CD4-positive, alpha-beta T cell (primary cell): ENCODE measurements at regions not wholly inside any gene's neighbourhood (a gene's known extent, or its start where the extent isn't known, plus 50 kb on each side); places are given as distances from the start of the nearest gene placed in this dataset.

ENCODE experiments used
- ATAC-seq: fragments of 200-7000 bp; cut with Tn5 transposase; one replicate; pipeline ENCODE4 v1.10.0; 2022; ENCODE audit warnings: mild to moderate bottlenecking; ENCODE audit not compliant: poor library complexity
- CTCF ChIA-PET: fragments of 350-600 bp; sonication (Branson Sonifier 250); formaldehyde crosslinking; loops from one replicate; lab custom pipeline; 2021; ENCODE audit warnings: antibody characterized with exemption, inconsistent platforms; lab: Charles Lee
- POLR2A ChIA-PET: fragments of 350-600 bp; sonication (Branson Sonifier 250); formaldehyde crosslinking; loops from one replicate; lab custom pipeline; 2021; ENCODE audit warnings: antibody characterized with exemption, inconsistent platforms; lab: Charles Lee
- DNase-seq, 14 experiments: peaks; one replicate each; pipeline ENCODE4 v3.0.0-alpha.2; 2013 to 2020; ENCODE audit warnings: mixed read lengths in 2 of 14
- H3K27ac ChIP-seq, 2 donors: one replicate each; pipeline versions ENCODE4 v1.5.1 to v1.7.0; 2013; ENCODE audit warnings: low read length in 2 of 2, low read depth in 1 of 2, mild to moderate bottlenecking in 1 of 2
- H3K27me3 ChIP-seq, 2 experiments: 1 replicate in 1 of 2; 2 replicates in 1 of 2; pipeline versions ENCODE4 v1.6.1 to v1.7.0; 2013; ENCODE audit warnings: low read length in 2 of 2, control low read depth in 1 of 2, mild to moderate bottlenecking in 1 of 2, moderate library complexity in 1 of 2; ENCODE audit not compliant: insufficient read depth in 2 of 2, control insufficient read depth in 1 of 2
- H3K36me3 ChIP-seq: one replicate; pipeline ENCODE4 v1.6.1; 2013; ENCODE audit warnings: low read length, control low read depth; ENCODE audit not compliant: insufficient read depth
- H3K4me1 ChIP-seq: one replicate; pipeline ENCODE4 v1.6.1; 2013; ENCODE audit warnings: low read length, control low read depth; ENCODE audit not compliant: insufficient read depth
- H3K4me3 ChIP-seq: one replicate; pipeline ENCODE4 v1.5.1; 2013; ENCODE audit warnings: mild to moderate bottlenecking, low read length, moderate library complexity
- H3K9me3 ChIP-seq, 2 experiments: 1 replicate in 1 of 2; 2 replicates in 1 of 2; pipeline versions ENCODE4 v1.6.1 to v1.7.0; 2013; ENCODE audit warnings: low read length in 2 of 2, mild to moderate bottlenecking in 2 of 2, control low read depth in 1 of 2, moderate library complexity in 1 of 2; ENCODE audit not compliant: control insufficient read depth in 1 of 2, insufficient read depth in 1 of 2
- H3K27ac Mint-ChIP-seq: one replicate; pipeline ENCODE4 v1.8.0; 2020; ENCODE audit warnings: mixed read lengths
- H3K27me3 Mint-ChIP-seq: one replicate; pipeline ENCODE4 v1.8.0; 2021; ENCODE audit warnings: mixed read lengths
- H3K36me3 Mint-ChIP-seq: one replicate; pipeline ENCODE4 v1.8.0; 2021; ENCODE audit warnings: low read depth, mixed read lengths
- H3K4me1 Mint-ChIP-seq: one replicate; pipeline ENCODE4 v1.8.0; 2021; ENCODE audit warnings: low read depth, mixed read lengths
- H3K4me3 Mint-ChIP-seq: one replicate; pipeline ENCODE4 v1.8.0; 2020; ENCODE audit warnings: mild to moderate bottlenecking, mixed read lengths
- H3K9me3 Mint-ChIP-seq: one replicate; pipeline ENCODE4 v1.8.0; 2020; ENCODE audit warnings: mixed read lengths
- intact Hi-C, 2 experiments: fragments of 100-400 bp; cut with DNase I in 1 of 2; cut with micrococcal nuclease in 1 of 2; formaldehyde crosslinking; loops; one replicate each; pipeline versions ENCODE4 v1.15.1 to v1.9.0; 2023 to 2025; cut with DNase I, micrococcal nuclease
- TF ChIP-seq, protein P1 (sequence below): fragments of 200-600 bp; IDR thresholded peaks from one replicate; pipeline ENCODE4 v1.8.0; 2022; ENCODE audit warnings: antibody characterized with exemption, mild to moderate bottlenecking

DNA sequence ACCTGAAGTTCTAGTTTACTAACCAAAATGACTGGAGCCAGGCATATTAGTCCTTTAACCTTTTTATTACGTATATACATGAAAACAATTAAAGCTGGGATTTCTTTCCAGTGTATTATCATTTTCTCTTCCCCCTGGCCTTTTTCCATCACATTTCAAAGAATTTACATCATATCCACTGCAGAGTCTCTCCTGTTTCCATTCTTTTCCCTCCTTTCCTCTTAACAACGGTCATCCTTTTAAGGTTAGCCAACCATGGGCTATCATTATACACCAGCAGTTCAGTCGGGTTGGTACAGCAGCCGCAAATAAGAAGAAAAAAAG, 104.6 kb downstream of the TFAP2A start:
- ChIA-PET POLR2A (no interaction called here), CTCF (no interaction called here)
- no peaks in the 10 kb centered on the region for H3K36me3 Mint-ChIP-seq
- H3K4me3 Mint-ChIP-seq, result no peak overlapping the region
- ATAC-seq, result no peak
- Histone ChIP-seq H3K27ac (no peak overlapping the region), H3K4me3 (no peak overlapping the region), H3K4me1 (no peaks in the 10 kb centered on the region), H3K27me3 (no peaks in the 10 kb centered on the region), H3K9me3 (peaks cover 0 to 6% of the 10 kb centered on the region in 2 experiments), H3K36me3 (no peaks in the 10 kb centered on the region)
- H3K27ac Mint-ChIP-seq, result no peak overlapping the region
- no peak for DNase-seq
- TF ChIP-seq, protein P1, sequence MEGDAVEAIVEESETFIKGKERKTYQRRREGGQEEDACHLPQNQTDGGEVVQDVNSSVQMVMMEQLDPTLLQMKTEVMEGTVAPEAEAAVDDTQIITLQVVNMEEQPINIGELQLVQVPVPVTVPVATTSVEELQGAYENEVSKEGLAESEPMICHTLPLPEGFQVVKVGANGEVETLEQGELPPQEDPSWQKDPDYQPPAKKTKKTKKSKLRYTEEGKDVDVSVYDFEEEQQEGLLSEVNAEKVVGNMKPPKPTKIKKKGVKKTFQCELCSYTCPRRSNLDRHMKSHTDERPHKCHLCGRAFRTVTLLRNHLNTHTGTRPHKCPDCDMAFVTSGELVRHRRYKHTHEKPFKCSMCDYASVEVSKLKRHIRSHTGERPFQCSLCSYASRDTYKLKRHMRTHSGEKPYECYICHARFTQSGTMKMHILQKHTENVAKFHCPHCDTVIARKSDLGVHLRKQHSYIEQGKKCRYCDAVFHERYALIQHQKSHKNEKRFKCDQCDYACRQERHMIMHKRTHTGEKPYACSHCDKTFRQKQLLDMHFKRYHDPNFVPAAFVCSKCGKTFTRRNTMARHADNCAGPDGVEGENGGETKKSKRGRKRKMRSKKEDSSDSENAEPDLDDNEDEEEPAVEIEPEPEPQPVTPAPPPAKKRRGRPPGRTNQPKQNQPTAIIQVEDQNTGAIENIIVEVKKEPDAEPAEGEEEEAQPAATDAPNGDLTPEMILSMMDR, result no peak
- peaks cover 9% of the 10 kb centered on the region for H3K27me3 Mint-ChIP-seq
- intact Hi-C loops, result no loop called here
- H3K4me1 Mint-ChIP-seq, result no peaks in the 10 kb centered on the region
- no peaks in the 10 kb centered on the region for H3K9me3 Mint-ChIP-seq

DNA sequence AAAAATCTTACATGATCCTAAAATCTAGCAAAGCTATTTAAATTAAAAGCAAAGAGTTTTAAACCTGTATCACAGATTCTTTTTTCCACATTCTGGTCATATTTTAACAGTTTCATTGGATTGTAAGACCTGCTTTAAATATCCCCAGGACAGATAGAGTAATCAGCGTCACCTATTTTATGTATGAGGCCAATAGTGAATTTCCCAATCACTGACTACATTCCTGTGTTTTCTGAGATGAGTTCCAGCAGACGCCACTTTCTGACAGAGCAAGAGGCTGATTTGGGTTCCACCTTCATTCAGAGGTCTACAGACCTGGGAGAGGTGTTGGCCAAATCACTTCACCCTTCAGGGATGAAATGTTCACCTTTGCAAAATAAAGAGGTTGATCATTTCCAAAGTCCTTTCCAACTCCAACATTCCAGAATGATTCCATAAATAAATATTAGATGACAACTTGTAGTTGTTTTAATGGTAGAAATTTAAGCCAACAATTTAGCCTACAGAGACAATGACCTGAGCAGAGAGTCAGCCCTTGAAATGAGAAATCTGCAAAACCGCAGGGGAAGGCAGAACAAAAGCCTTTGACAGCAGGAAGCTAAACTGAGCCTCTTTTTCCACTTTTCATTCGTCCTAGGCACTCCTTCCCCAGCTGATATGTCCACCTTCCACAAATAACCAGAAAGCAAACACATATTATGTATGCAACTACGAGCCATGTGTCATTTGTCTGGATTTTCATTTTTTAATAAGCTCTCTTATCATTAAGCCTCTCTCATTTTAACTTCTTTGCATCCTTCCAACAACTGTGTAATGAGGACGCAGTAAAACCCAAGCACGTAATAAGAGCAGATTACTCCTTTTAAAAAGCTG, 105.2 kb downstream of the TFAP2A start:
- TF ChIP-seq, protein P1, result no peak
- DNase-seq (no peak), ATAC-seq (no peak)
- CTCF ChIA-PET, result no interaction called here
- Mint-ChIP-seq H3K9me3 (no peaks in the 10 kb centered on the region), H3K27ac (no peak overlapping the region), H3K36me3 (no peaks in the 10 kb centered on the region), H3K4me3 (no peak overlapping the region), H3K27me3 (peaks cover 9% of the 10 kb centered on the region), H3K4me1 (no peaks in the 10 kb centered on the region)
- Histone ChIP-seq H3K4me1 (no peaks in the 10 kb centered on the region), H3K4me3 (no peak overlapping the region), H3K9me3 (peaks cover 0 to 6% of the 10 kb centered on the region in 2 experiments), H3K27me3 (no peaks in the 10 kb centered on the region), H3K36me3 (no peaks in the 10 kb centered on the region), H3K27ac (no peak overlapping the region)
- POLR2A ChIA-PET, result no interaction called here
- intact Hi-C loops, result no loop called here

DNA sequence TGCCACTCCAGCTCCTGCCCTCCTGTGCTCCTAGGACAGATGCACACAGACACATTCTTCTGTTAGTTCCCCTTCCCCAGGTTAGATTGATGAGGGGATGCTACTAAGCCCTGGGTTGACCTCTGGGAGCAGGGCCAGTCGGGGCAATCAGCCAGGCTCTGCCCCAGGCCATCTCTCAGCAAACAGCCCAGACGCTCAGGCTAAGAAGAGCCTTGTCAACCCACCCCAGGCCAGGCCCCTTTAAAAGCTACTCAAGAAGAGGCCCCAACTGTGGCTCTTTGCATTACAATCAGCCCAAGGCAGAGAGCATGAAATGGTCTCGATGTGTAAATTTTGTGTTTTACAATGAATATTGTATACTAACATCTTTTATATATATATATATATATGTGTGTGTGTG, 107.4 kb downstream of the TFAP2A start:
- no peak overlapping the region for H3K4me3 Mint-ChIP-seq
- ChIA-PET CTCF (no interaction called here), POLR2A (no interaction called here)
- H3K36me3 Mint-ChIP-seq, result no peaks in the 10 kb centered on the region
- Histone ChIP-seq H3K4me3 (no peak overlapping the region), H3K4me1 (no peaks in the 10 kb centered on the region), H3K27me3 (no peaks in the 10 kb centered on the region), H3K27ac (no peak overlapping the region), H3K9me3 (peaks cover 0 to 6% of the 10 kb centered on the region in 2 experiments), H3K36me3 (no peaks in the 10 kb centered on the region)
- TF ChIP-seq, protein P1, result no peak
- H3K27me3 Mint-ChIP-seq, result peaks cover 9% of the 10 kb centered on the region
- no peak for DNase-seq
- no peak overlapping the region for H3K27ac Mint-ChIP-seq
- no peaks in the 10 kb centered on the region for H3K4me1 Mint-ChIP-seq
- no peaks in the 10 kb centered on the region for H3K9me3 Mint-ChIP-seq
- intact Hi-C loops, result no loop called here
- ATAC-seq, result no peak
